ENCODE measurements at regions not wholly inside any gene's neighbourhood (a gene's known extent, or its start where the extent isn't known, plus 50 kb on each side); places are given as distances from the start of the nearest gene placed in this dataset.

DNA sequence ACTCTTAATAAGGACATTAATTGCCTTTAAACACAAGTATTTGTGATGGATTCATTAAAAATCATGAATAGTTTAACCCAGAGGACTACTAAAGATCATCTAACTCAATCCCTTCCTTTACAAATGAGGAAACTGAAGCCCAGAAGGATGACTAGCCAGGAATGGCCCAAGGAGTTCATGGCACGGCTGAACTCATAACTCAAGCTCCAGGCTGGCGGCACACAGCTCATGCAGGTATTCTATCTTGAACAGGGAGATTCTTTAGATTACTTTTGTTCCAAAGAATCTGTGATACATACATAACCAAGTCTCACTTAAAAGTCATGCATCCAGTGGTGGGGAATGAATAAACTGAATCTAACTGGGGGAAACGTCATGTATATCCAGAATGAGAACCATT lies 495.5 kb downstream of the ACTL7B start:
- TF ChIP-seq, protein P1, sequence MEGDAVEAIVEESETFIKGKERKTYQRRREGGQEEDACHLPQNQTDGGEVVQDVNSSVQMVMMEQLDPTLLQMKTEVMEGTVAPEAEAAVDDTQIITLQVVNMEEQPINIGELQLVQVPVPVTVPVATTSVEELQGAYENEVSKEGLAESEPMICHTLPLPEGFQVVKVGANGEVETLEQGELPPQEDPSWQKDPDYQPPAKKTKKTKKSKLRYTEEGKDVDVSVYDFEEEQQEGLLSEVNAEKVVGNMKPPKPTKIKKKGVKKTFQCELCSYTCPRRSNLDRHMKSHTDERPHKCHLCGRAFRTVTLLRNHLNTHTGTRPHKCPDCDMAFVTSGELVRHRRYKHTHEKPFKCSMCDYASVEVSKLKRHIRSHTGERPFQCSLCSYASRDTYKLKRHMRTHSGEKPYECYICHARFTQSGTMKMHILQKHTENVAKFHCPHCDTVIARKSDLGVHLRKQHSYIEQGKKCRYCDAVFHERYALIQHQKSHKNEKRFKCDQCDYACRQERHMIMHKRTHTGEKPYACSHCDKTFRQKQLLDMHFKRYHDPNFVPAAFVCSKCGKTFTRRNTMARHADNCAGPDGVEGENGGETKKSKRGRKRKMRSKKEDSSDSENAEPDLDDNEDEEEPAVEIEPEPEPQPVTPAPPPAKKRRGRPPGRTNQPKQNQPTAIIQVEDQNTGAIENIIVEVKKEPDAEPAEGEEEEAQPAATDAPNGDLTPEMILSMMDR (IDR thresholded peaks at IDR 0.05): no peak
- no peak for TF ChIP-seq EZH2 (IDR thresholded peaks at IDR 0.05; ENCODE audit: borderline replicate concordance, insufficient read depth, low read depth, low read length, poor library complexity, severe bottlenecking)

All from B cell (primary cell).